NB4 (cell line): ENCODE measurements at regions not wholly inside any gene's neighbourhood (a gene's known extent, or its start where the extent isn't known, plus 50 kb on each side); places are given as distances from the start of the nearest gene placed in this dataset.

Experiments used
- DNase-seq: peaks from one replicate; pipeline ENCODE4 v3.0.0; 2010; ENCODE audit warnings: low read depth
- H3K4me3 ChIP-seq: one replicate; pipeline ENCODE4 v1.5.1; 2011; ENCODE audit warnings: mild to moderate bottlenecking, low read depth, low read length, moderate library complexity
- MAX ChIP-seq: IDR thresholded peaks from 2 replicates; pipeline ENCODE4 v1.6.1; 2011; ENCODE audit warnings: low read depth, low read length
- MYC ChIP-seq: IDR thresholded peaks from 2 replicates; pipeline ENCODE4 v1.6.1; 2011; ENCODE audit warnings: low read depth, low read length
- POLR2A ChIP-seq: IDR thresholded peaks from 2 replicates; pipeline ENCODE4 v1.6.1; 2011; ENCODE audit warnings: mild to moderate bottlenecking; ENCODE audit not compliant: insufficient read length; ENCODE audit errors: extremely low read depth
- TF ChIP-seq, protein P1 (sequence below): IDR thresholded peaks from one replicate; pipeline ENCODE4 v1.5.1; 2012; ENCODE audit warnings: low read depth, low read length

GRCh38 chr6:137414599-137414998, 79.6 kb downstream of the OLIG3 start:
- TF ChIP-seq, protein P1, sequence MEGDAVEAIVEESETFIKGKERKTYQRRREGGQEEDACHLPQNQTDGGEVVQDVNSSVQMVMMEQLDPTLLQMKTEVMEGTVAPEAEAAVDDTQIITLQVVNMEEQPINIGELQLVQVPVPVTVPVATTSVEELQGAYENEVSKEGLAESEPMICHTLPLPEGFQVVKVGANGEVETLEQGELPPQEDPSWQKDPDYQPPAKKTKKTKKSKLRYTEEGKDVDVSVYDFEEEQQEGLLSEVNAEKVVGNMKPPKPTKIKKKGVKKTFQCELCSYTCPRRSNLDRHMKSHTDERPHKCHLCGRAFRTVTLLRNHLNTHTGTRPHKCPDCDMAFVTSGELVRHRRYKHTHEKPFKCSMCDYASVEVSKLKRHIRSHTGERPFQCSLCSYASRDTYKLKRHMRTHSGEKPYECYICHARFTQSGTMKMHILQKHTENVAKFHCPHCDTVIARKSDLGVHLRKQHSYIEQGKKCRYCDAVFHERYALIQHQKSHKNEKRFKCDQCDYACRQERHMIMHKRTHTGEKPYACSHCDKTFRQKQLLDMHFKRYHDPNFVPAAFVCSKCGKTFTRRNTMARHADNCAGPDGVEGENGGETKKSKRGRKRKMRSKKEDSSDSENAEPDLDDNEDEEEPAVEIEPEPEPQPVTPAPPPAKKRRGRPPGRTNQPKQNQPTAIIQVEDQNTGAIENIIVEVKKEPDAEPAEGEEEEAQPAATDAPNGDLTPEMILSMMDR, result no peak
- TF ChIP-seq POLR2A, result no peak
- DNase-seq, result no peak
- no peak overlapping the region for H3K4me3 ChIP-seq

GRCh38 chr6:137413482-137413881, 80.7 kb downstream of the OLIG3 start:
- DNase-seq, result no peak
- TF ChIP-seq, protein P1, result no peak
- TF ChIP-seq POLR2A, result no peak
- no peak overlapping the region for H3K4me3 ChIP-seq

DNA sequence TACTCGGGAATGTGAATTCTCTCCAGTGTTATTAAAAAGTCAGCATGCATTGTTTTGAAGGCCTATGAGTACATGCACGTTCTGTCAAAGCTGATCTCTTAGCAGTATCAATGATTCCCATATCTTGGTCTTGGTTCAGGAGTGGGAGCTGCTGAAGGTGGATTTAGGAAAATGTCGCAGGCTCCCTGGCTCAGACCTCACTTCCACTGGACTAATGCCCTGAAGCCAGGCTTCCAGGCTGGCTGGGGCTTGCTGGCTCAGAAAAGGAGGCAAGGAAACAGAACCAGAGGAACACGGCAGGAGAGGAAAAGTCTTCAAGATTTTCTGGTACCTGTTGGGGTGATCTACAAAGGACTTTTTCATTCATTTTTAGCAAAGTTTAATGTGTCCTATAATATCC, 81.6 kb downstream of the OLIG3 start:
- TF ChIP-seq MAX (no peak), MYC (no peak), POLR2A (no peak)
- TF ChIP-seq, protein P1, result no peak
- no peak for DNase-seq
- H3K4me3 ChIP-seq, result no peak overlapping the region

GRCh38 chr6:137409266-137409777, 84.9 kb downstream of the OLIG3 start:
- TF ChIP-seq POLR2A (no peak), MAX (no peak), MYC (no peak)
- TF ChIP-seq, protein P1, result no peak
- DNase-seq, result no peak
- H3K4me3 ChIP-seq, result no peak overlapping the region

- TF ChIP-seq, protein P1, result no peak
- TF ChIP-seq MYC, result no peak
Measured at GRCh38 chr6:137407816-137408215, 86.4 kb downstream of the OLIG3 start.

GRCh38 chr6:137405806-137406205, 88.4 kb downstream of the OLIG3 start:
- no peak for DNase-seq
- TF ChIP-seq MAX, result no peak
- no peak for TF ChIP-seq MYC
- no peak for TF ChIP-seq POLR2A
- TF ChIP-seq, protein P1, result no peak
- no peak overlapping the region for H3K4me3 ChIP-seq

More at GRCh38 chr6:137407816-137408215, 86.4 kb downstream of the OLIG3 start:
- no peak for DNase-seq
- H3K4me3 ChIP-seq, result no peak overlapping the region
